GM23338 (cell line): ENCODE measurements at regions not wholly inside any gene's neighbourhood (a gene's known extent, or its start where the extent isn't known, plus 50 kb on each side); places are given as distances from the start of the nearest gene placed in this dataset.
A peak's percentile ranks its signal among the peaks of the same experiment; 100 is the strongest.

Source experiments
- ATAC-seq: fragments of 200-7000 bp; cut with Tn5 transposase; 3 replicates; pipeline ENCODE4 v1.9.1; 2020
- DNase-seq: peaks from one replicate; pipeline ENCODE4 v3.0.0-alpha.2; 2015; ENCODE audit warnings: low spot score
- H2AFZ ChIP-seq: fragments of 200-600 bp; sonication (generic); 2 replicates; pipeline ENCODE4 v1.8.0; 2016; ENCODE audit warnings: antibody characterized with exemption, mild to moderate bottlenecking, moderate library complexity
- H3F3A ChIP-seq: fragments of 200-600 bp; sonication (generic); replicated peaks from 2 replicates; pipeline ENCODE4 v1.8.0; 2017; ENCODE audit warnings: antibody characterized with exemption, mixed run types, low read depth
- H3K27ac ChIP-seq: fragments of 200-600 bp; sonication (generic); 2 replicates; pipeline ENCODE4 v1.6.1; 2016; ENCODE audit warnings: low read depth
- H3K27me3 ChIP-seq: fragments of 200-600 bp; sonication (generic); 2 replicates; pipeline ENCODE4 v1.8.0; 2016; ENCODE audit warnings: mild to moderate bottlenecking, mixed run types, moderate library complexity; ENCODE audit not compliant: insufficient read depth
- H3K36me3 ChIP-seq: fragments of 200-600 bp; sonication (generic); 2 replicates; pipeline ENCODE4 v1.8.0; 2016; ENCODE audit warnings: mild to moderate bottlenecking; ENCODE audit not compliant: insufficient read depth
- H3K4me1 ChIP-seq: fragments of 200-600 bp; sonication (generic); 2 replicates; pipeline ENCODE4 v1.8.0; 2016; ENCODE audit warnings: mild to moderate bottlenecking, moderate library complexity; ENCODE audit not compliant: insufficient read depth
- H3K4me2 ChIP-seq: fragments of 200-600 bp; sonication (generic); 2 replicates; pipeline ENCODE4 v1.7.1; 2017; ENCODE audit warnings: mixed run types
- H3K4me3 ChIP-seq: fragments of 200-600 bp; sonication (generic); 2 replicates; pipeline ENCODE4 v1.6.1; 2016; ENCODE audit warnings: mixed run types
- H3K79me2 ChIP-seq: fragments of 200-600 bp; sonication (generic); replicated peaks from 2 replicates; pipeline ENCODE4 v1.8.0; 2017; ENCODE audit warnings: mild to moderate bottlenecking; ENCODE audit not compliant: insufficient read depth
- H3K9me2 ChIP-seq: fragments of 200-600 bp; sonication (generic); 2 replicates; pipeline ENCODE4 v1.8.0; 2017; ENCODE audit not compliant: insufficient read depth
- H4K20me1 ChIP-seq: fragments of 200-600 bp; sonication (generic); replicated peaks from 2 replicates; pipeline ENCODE4 v1.8.0; 2017; ENCODE audit warnings: mild to moderate bottlenecking; ENCODE audit not compliant: insufficient read depth
- H3K27ac Mint-ChIP-seq: 2 replicates; pipeline ENCODE4 v1.8.0; 2020; ENCODE audit warnings: inconsistent platforms, mild to moderate bottlenecking, moderate library complexity, mixed read lengths
- H3K27me3 Mint-ChIP-seq: 3 replicates; pipeline ENCODE4 v1.8.0; 2022; ENCODE audit warnings: low read depth, mild to moderate bottlenecking, moderate library complexity, mixed read lengths, inconsistent platforms; ENCODE audit not compliant: insufficient read depth, poor library complexity
- H3K36me3 Mint-ChIP-seq: 3 replicates; pipeline ENCODE4 v1.8.0; 2021; ENCODE audit warnings: low read depth, mild to moderate bottlenecking, inconsistent platforms, moderate library complexity, mixed read lengths
- H3K4me1 Mint-ChIP-seq: 3 replicates; pipeline ENCODE4 v1.8.0; 2020; ENCODE audit warnings: mild to moderate bottlenecking, inconsistent platforms, mixed read lengths
- H3K4me3 Mint-ChIP-seq: 3 replicates; pipeline ENCODE4 v1.8.0; 2021; ENCODE audit warnings: moderate library complexity, mild to moderate bottlenecking, inconsistent platforms, mixed read lengths
- H3K9me3 Mint-ChIP-seq: 3 replicates; pipeline ENCODE4 v1.8.0; 2020; ENCODE audit warnings: moderate library complexity, mild to moderate bottlenecking, inconsistent platforms, mixed read lengths
- CREB1 ChIP-seq: fragments of 250-450 bp; sonication (Bioruptor Pico); IDR thresholded peaks from 2 replicates; pipeline ENCODE4 v1.5.0; 2020; ENCODE audit warnings: low read depth, mild to moderate bottlenecking, moderate library complexity
- CTCF ChIP-seq, 2 experiments: fragments of 200-600 bp in 1 of 2; sonication (generic) in 1 of 2; conservative IDR thresholded peaks; 2 replicates each; pipeline versions ENCODE4 v1.5.1 to v1.6.1; 2016 to 2017; ENCODE audit warnings: antibody characterized with exemption in 2 of 2, low read depth in 2 of 2, mild to moderate bottlenecking in 2 of 2, moderate library complexity in 1 of 2
- ETS1 ChIP-seq: IDR thresholded peaks from 2 replicates; pipeline ENCODE4 v1.6.1; 2016; ENCODE audit warnings: antibody characterized with exemption
- EZH2 ChIP-seq: fragments of 200-600 bp; sonication (generic); IDR thresholded peaks from one replicate; pipeline ENCODE4 v1.8.0; 2017; ENCODE audit warnings: antibody characterized with exemption, mild to moderate bottlenecking, low read depth; ENCODE audit not compliant: unreplicated experiment
- EZH2phosphoT487 ChIP-seq: fragments of 200-600 bp; sonication (generic); IDR thresholded peaks from one replicate; pipeline ENCODE4 v1.8.1; 2018; ENCODE audit warnings: antibody characterized with exemption; ENCODE audit not compliant: unreplicated experiment
- JUNB ChIP-seq: IDR thresholded peaks from one replicate; pipeline ENCODE4 v1.6.1; 2016; ENCODE audit warnings: antibody characterized with exemption; ENCODE audit not compliant: unreplicated experiment
- NANOG ChIP-seq: IDR thresholded peaks from 2 replicates; pipeline ENCODE4 v1.6.1; 2016; ENCODE audit warnings: antibody characterized with exemption, borderline replicate concordance
- POLR2AphosphoS5 ChIP-seq: IDR thresholded peaks from 2 replicates; pipeline ENCODE4 v1.6.1; 2016; ENCODE audit warnings: antibody characterized with exemption, low read depth
- REST ChIP-seq: IDR thresholded peaks from one replicate; pipeline ENCODE4 v1.6.1; 2018; ENCODE audit warnings: antibody characterized with exemption; ENCODE audit not compliant: unreplicated experiment
- STAT1 ChIP-seq: IDR thresholded peaks from one replicate; pipeline ENCODE4 v1.6.1; 2016; ENCODE audit warnings: antibody characterized with exemption; ENCODE audit not compliant: unreplicated experiment
- ZNF114 ChIP-seq: fragments of 250-450 bp; sonication (Bioruptor Pico); IDR thresholded peaks from 2 replicates; pipeline ENCODE4 v1.5.0; 2020; ENCODE audit warnings: mild to moderate bottlenecking, moderate library complexity
- ZNF331 ChIP-seq: fragments of 250-450 bp; sonication (Bioruptor Pico); IDR thresholded peaks from 2 replicates; pipeline ENCODE4 v1.5.0; 2020; ENCODE audit warnings: low read depth, mild to moderate bottlenecking, moderate library complexity
- ZNF462 ChIP-seq: fragments of 250-450 bp; sonication (Bioruptor Pico); IDR thresholded peaks from 2 replicates; pipeline ENCODE4 v1.5.0; 2020; ENCODE audit warnings: mild to moderate bottlenecking, moderate library complexity

GRCh38 chr2:118477111-118477862 is 370.2 kb downstream of the EN1 start:
- H2AFZ ChIP-seq, result peak overlapping the region; percentile 54; the same call in 1 of the 2 replicates
- peaks cover 37% of the 10 kb centered on the region for H3K4me1 Mint-ChIP-seq

More at GRCh38 chr2:118477111-118477862, 370.2 kb downstream of the EN1 start:
- Mint-ChIP-seq H3K4me3 (no peak overlapping the region), H3K36me3 (no peaks in the 10 kb centered on the region), H3K9me3 (no peaks in the 10 kb centered on the region), H3K27ac (no peak overlapping the region), H3K27me3 (peaks cover 2% of the 10 kb centered on the region)
- Histone ChIP-seq H3K27me3 (no peaks in the 10 kb centered on the region), H3K79me2 (no peaks in the 10 kb centered on the region), H4K20me1 (no peaks in the 10 kb centered on the region), H3F3A (no peaks in the 10 kb centered on the region), H3K36me3 (no peaks in the 10 kb centered on the region), H3K4me1 (peaks cover 23% of the 10 kb centered on the region), H3K4me2 (no peak overlapping the region), H3K9me2 (no peaks in the 10 kb centered on the region), H3K27ac (no peak overlapping the region), H3K4me3 (no peak overlapping the region)
- ATAC-seq (peak; percentile 33; the same call in 2 of the 3 replicates), DNase-seq (no peak)
- TF ChIP-seq CTCF (conservative IDR thresholded peaks at IDR 0.05; ENCODE audit: low read depth in 2 of 2), result no peak
- TF ChIP-seq CREB1 (CRISPR knock-in tag), result no peak
- no peak for TF ChIP-seq EZH2
- TF ChIP-seq ZNF462 (CRISPR knock-in tag), result no peak
- no peak for TF ChIP-seq ETS1
- no peak for TF ChIP-seq POLR2AphosphoS5
- TF ChIP-seq ZNF331 (CRISPR knock-in tag), result no peak
- no peak for TF ChIP-seq REST
- no peak for TF ChIP-seq STAT1
- TF ChIP-seq NANOG, result no peak
- TF ChIP-seq EZH2phosphoT487, result no peak
- no peak for TF ChIP-seq ZNF114 (CRISPR knock-in tag)
- no peak for TF ChIP-seq JUNB
